ENCODE measurements at regions not wholly inside any gene's neighbourhood (a gene's known extent, or its start where the extent isn't known, plus 50 kb on each side); places are given as distances from the start of the nearest gene placed in this dataset.

DNA sequence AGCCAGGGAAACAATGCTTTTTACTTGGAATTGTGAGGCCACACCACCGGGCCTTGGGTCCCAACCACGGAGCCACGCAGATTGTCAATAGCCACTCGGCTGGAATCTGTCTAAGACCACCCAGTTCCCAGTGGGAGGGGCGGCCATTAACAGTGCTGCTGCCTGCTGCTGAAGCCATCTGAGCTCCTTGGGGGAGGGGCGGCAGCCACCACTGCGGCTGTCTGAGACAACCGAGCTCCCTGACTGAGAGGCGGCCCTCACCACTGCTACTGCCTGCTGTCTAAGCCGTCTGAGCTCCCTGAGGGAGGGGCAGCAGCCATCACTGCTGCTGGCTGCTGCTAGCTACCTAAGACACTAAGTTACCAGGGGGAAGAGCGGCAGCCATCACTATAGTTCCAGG, 64.3 kb downstream of the DMRTA2 start:
- Mint-ChIP-seq H3K9me3 (peaks cover 6% of the 10 kb centered on the region), H3K27me3 (peaks cover 90% of the 10 kb centered on the region), H3K36me3 (ENCODE audit: insufficient read depth) (no peaks in the 10 kb centered on the region), H3K4me3 (no peak overlapping the region), H3K27ac (ENCODE audit: low read depth) (no peak overlapping the region), H3K4me1 (no peaks in the 10 kb centered on the region)
- no peak for DNase-seq (ENCODE audit: low spot score in 2 of 2)
- ATAC-seq (replicated peaks; ENCODE audit: extremely low read depth, poor library complexity, severe bottlenecking), result no peak

- ATAC-seq (replicated peaks; ENCODE audit: extremely low read depth, poor library complexity, severe bottlenecking) (no peak), DNase-seq (ENCODE audit: low spot score in 2 of 2) (no peak)
- Mint-ChIP-seq H3K4me1 (no peaks in the 10 kb centered on the region), H3K27me3 (peaks cover 77% of the 10 kb centered on the region), H3K9me3 (peaks cover 2% of the 10 kb centered on the region), H3K4me3 (no peak overlapping the region), H3K36me3 (ENCODE audit: insufficient read depth) (no peaks in the 10 kb centered on the region), H3K27ac (ENCODE audit: low read depth) (no peak overlapping the region)
Observed at GRCh38 chr1:50357186-50357585, 66.1 kb downstream of the DMRTA2 start.

DNA sequence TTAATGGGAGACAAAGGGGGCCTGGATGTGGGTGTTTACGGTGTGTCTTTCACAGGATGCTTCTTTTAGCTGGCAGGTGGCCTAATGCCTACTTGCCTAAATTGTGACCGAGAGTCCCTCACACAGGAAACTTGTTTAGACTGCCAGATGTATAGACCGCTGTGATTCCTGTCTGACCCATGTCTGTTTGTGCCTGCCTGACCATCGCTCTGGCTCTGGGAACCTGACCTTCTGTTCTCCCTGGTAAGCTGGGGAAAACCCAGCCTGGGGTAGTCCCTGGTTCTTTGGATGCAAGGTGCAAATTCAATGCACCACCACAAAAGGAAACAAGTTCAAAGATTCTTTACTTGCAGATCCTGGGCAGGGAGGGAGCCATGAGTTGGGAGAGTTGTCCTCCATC, 68.4 kb downstream of the DMRTA2 start:
- no peak overlapping the region for H3K27ac Mint-ChIP-seq (ENCODE audit: low read depth)
- peaks cover 74% of the 10 kb centered on the region for H3K27me3 Mint-ChIP-seq
- ATAC-seq (replicated peaks; ENCODE audit: extremely low read depth, poor library complexity, severe bottlenecking), result no peak
- no peaks in the 10 kb centered on the region for H3K36me3 Mint-ChIP-seq (ENCODE audit: insufficient read depth)
- DNase-seq (ENCODE audit: low spot score in 2 of 2), result no peak
- H3K4me1 Mint-ChIP-seq, result no peaks in the 10 kb centered on the region
- no peak overlapping the region for H3K4me3 Mint-ChIP-seq
- H3K9me3 Mint-ChIP-seq, result no peaks in the 10 kb centered on the region

GRCh38 chr1:50352428-50352827, 70.8 kb downstream of the DMRTA2 start:
- Mint-ChIP-seq H3K9me3 (no peaks in the 10 kb centered on the region), H3K4me1 (no peaks in the 10 kb centered on the region), H3K27ac (ENCODE audit: low read depth) (no peak overlapping the region), H3K36me3 (ENCODE audit: insufficient read depth) (peaks cover 1% of the 10 kb centered on the region), H3K27me3 (peaks cover 79% of the 10 kb centered on the region), H3K4me3 (no peak overlapping the region)
- ATAC-seq (replicated peaks; ENCODE audit: extremely low read depth, poor library complexity, severe bottlenecking), result no peak
- DNase-seq (ENCODE audit: low spot score in 2 of 2), result no peak

- H3K9me3 Mint-ChIP-seq, result no peaks in the 10 kb centered on the region
- no peak for ATAC-seq (replicated peaks; ENCODE audit: extremely low read depth, poor library complexity, severe bottlenecking)
- no peak for DNase-seq (ENCODE audit: low spot score in 2 of 2)
- H3K4me1 Mint-ChIP-seq, result no peaks in the 10 kb centered on the region
- peaks cover 1% of the 10 kb centered on the region for H3K36me3 Mint-ChIP-seq (ENCODE audit: insufficient read depth)
- no peak overlapping the region for H3K4me3 Mint-ChIP-seq
- H3K27me3 Mint-ChIP-seq, result peaks cover 66% of the 10 kb centered on the region
- no peak overlapping the region for H3K27ac Mint-ChIP-seq (ENCODE audit: low read depth)
Observed at GRCh38 chr1:50350868-50351267, 72.4 kb downstream of the DMRTA2 start.

DNA sequence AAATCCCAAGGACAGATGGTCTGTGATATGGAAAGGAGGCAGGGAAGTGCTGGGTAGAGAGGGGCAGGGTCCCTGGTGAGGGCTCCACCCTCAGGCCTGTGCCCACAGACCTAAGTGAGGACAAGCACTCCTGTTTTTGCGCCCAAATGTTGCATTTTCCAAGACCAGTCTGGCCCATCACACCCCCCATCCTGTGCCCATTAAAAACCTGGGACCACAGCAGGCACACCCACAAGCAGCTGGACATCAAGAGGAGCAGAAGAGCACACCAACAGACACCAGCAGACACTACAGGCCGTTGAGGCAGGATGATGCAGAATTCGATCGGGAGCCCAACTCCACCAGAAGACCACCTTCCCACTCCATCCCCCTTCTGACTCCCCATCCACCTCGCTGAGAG, 72.8 kb downstream of the DMRTA2 start:
- DNase-seq (ENCODE audit: low spot score in 2 of 2), result no peak
- peaks cover 64% of the 10 kb centered on the region for H3K27me3 Mint-ChIP-seq
- H3K27ac Mint-ChIP-seq (ENCODE audit: low read depth), result no peak overlapping the region
- H3K4me3 Mint-ChIP-seq, result no peak overlapping the region
- peaks cover 1% of the 10 kb centered on the region for H3K36me3 Mint-ChIP-seq (ENCODE audit: insufficient read depth)
- no peaks in the 10 kb centered on the region for H3K4me1 Mint-ChIP-seq
- no peak for ATAC-seq (replicated peaks; ENCODE audit: extremely low read depth, poor library complexity, severe bottlenecking)
- H3K9me3 Mint-ChIP-seq, result no peaks in the 10 kb centered on the region

DNA sequence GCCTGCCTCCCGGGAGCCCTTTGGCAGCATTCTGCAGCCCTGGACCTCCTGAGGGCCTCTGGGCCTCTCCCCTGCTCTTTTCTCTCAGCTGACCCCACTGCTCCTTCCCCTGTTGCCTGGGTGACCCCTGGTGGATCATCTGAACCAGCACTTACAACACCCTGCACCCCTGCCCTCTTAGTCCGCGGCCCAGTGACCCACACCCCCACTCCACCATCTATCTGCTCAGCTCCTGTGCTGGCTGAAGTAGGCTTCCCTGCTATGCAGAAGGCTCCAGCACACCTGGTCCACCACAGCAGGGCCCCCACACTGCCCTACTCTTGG, 74.0 kb downstream of the DMRTA2 start:
- H3K27ac Mint-ChIP-seq (ENCODE audit: low read depth), result no peak overlapping the region
- DNase-seq (ENCODE audit: low spot score in 2 of 2) (no peak), ATAC-seq (replicated peaks; ENCODE audit: extremely low read depth, poor library complexity, severe bottlenecking) (no peak)
- H3K36me3 Mint-ChIP-seq (ENCODE audit: insufficient read depth), result peaks cover 1% of the 10 kb centered on the region
- no peaks in the 10 kb centered on the region for H3K4me1 Mint-ChIP-seq
- H3K4me3 Mint-ChIP-seq, result no peak overlapping the region
- peaks cover 64% of the 10 kb centered on the region for H3K27me3 Mint-ChIP-seq
- H3K9me3 Mint-ChIP-seq, result no peaks in the 10 kb centered on the region

- H3K27me3 Mint-ChIP-seq, result peaks cover 64% of the 10 kb centered on the region
Observed at GRCh38 chr1:50348449-50349241, 74.6 kb downstream of the DMRTA2 start.

GRCh38 chr1:50347933-50348332, 75.3 kb downstream of the DMRTA2 start:
- Mint-ChIP-seq H3K27ac (ENCODE audit: low read depth) (no peak overlapping the region), H3K4me3 (no peak overlapping the region), H3K36me3 (ENCODE audit: insufficient read depth) (peaks cover 1% of the 10 kb centered on the region), H3K27me3 (peaks cover 69% of the 10 kb centered on the region), H3K4me1 (no peaks in the 10 kb centered on the region), H3K9me3 (no peaks in the 10 kb centered on the region)
- DNase-seq (ENCODE audit: low spot score in 2 of 2), result no peak
- no peak for ATAC-seq (replicated peaks; ENCODE audit: extremely low read depth, poor library complexity, severe bottlenecking)

More at GRCh38 chr1:50348449-50349241, 74.6 kb downstream of the DMRTA2 start:
- H3K4me3 Mint-ChIP-seq, result no peak overlapping the region
- DNase-seq (ENCODE audit: low spot score in 2 of 2) (peak in 1 of 2 donors; percentile 16), ATAC-seq (replicated peaks; ENCODE audit: extremely low read depth, poor library complexity, severe bottlenecking) (no peak)
- H3K27ac Mint-ChIP-seq (ENCODE audit: low read depth), result no peak overlapping the region
- peaks cover 1% of the 10 kb centered on the region for H3K36me3 Mint-ChIP-seq (ENCODE audit: insufficient read depth)
- H3K4me1 Mint-ChIP-seq, result no peaks in the 10 kb centered on the region
- no peaks in the 10 kb centered on the region for H3K9me3 Mint-ChIP-seq

GRCh38 chr1:50346621-50347020, 76.6 kb downstream of the DMRTA2 start:
- Mint-ChIP-seq H3K4me1 (no peaks in the 10 kb centered on the region), H3K27me3 (peaks cover 79% of the 10 kb centered on the region), H3K4me3 (no peak overlapping the region), H3K9me3 (no peaks in the 10 kb centered on the region), H3K36me3 (ENCODE audit: insufficient read depth) (peaks cover 1% of the 10 kb centered on the region), H3K27ac (ENCODE audit: low read depth) (no peak overlapping the region)
- no peak for DNase-seq (ENCODE audit: low spot score in 2 of 2)
- ATAC-seq (replicated peaks; ENCODE audit: extremely low read depth, poor library complexity, severe bottlenecking), result no peak

GRCh38 chr1:50343323-50343722, 79.9 kb downstream of the DMRTA2 start:
- ATAC-seq (replicated peaks; ENCODE audit: extremely low read depth, poor library complexity, severe bottlenecking), result no peak
- H3K9me3 Mint-ChIP-seq, result no peaks in the 10 kb centered on the region
- H3K4me1 Mint-ChIP-seq, result no peaks in the 10 kb centered on the region
- H3K27me3 Mint-ChIP-seq, result peaks cover 56% of the 10 kb centered on the region
- no peaks in the 10 kb centered on the region for H3K36me3 Mint-ChIP-seq (ENCODE audit: insufficient read depth)
- no peak overlapping the region for H3K4me3 Mint-ChIP-seq
- no peak overlapping the region for H3K27ac Mint-ChIP-seq (ENCODE audit: low read depth)
- no peak for DNase-seq (ENCODE audit: low spot score in 2 of 2)

DNA sequence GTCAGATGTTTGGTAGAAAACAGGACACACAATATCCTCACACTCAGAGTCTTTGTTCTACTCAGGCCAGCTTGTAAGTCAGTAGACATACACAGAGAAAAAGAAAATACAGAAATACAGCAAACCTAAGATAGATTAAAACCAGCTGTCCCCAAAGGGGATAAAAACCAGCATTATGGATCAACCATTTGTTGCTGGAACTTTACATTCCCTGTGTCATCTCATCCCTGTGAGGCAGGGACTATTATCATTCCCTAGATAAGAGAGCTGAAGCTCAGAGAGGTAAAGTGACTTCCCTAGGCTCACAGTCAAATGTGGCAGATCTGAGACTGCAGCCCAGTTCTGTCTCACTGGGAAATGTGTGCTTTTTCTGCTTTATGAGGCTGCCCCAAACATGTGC, 80.7 kb downstream of the DMRTA2 start:
- DNase-seq (ENCODE audit: low spot score in 2 of 2), result no peak
- H3K27ac Mint-ChIP-seq (ENCODE audit: low read depth), result no peak overlapping the region
- no peak overlapping the region for H3K4me3 Mint-ChIP-seq
- no peaks in the 10 kb centered on the region for H3K9me3 Mint-ChIP-seq
- no peaks in the 10 kb centered on the region for H3K4me1 Mint-ChIP-seq
- H3K27me3 Mint-ChIP-seq, result peaks cover 48% of the 10 kb centered on the region
- H3K36me3 Mint-ChIP-seq (ENCODE audit: insufficient read depth), result no peaks in the 10 kb centered on the region
- ATAC-seq (replicated peaks; ENCODE audit: extremely low read depth, poor library complexity, severe bottlenecking), result no peak

- ATAC-seq (replicated peaks; ENCODE audit: extremely low read depth, poor library complexity, severe bottlenecking) (no peak), DNase-seq (ENCODE audit: low spot score in 2 of 2) (no peak)
- Mint-ChIP-seq H3K36me3 (ENCODE audit: insufficient read depth) (no peaks in the 10 kb centered on the region), H3K4me3 (no peak overlapping the region), H3K4me1 (no peaks in the 10 kb centered on the region), H3K27me3 (peaks cover 47% of the 10 kb centered on the region), H3K27ac (ENCODE audit: low read depth) (no peak overlapping the region), H3K9me3 (no peaks in the 10 kb centered on the region)
Observed at GRCh38 chr1:50335036-50335435, 88.2 kb downstream of the DMRTA2 start.
